Neural cell (in vitro differentiated cells): ENCODE measurements at regions not wholly inside any gene's neighbourhood (a gene's known extent, or its start where the extent isn't known, plus 50 kb on each side); places are given as distances from the start of the nearest gene placed in this dataset.

Experiments used
- EP300 ChIP-seq: fragments of 450-650 bp; conservative IDR thresholded peaks from 2 replicates; pipeline ENCODE4 v1.6.1; 2014; ENCODE audit warnings: antibody characterized with exemption, mild to moderate bottlenecking, moderate library complexity; ENCODE audit not compliant: poor library complexity, severe bottlenecking
- EZH2 ChIP-seq: fragments of 200-600, 300-800 bp; shearing (Covaris generic), sonication (generic); IDR thresholded peaks from 2 replicates; pipeline ENCODE4 v1.6.1; 2014; ENCODE audit warnings: antibody characterized with exemption, low read length, borderline replicate concordance, mild to moderate bottlenecking; ENCODE audit not compliant: insufficient read depth, poor library complexity, severe bottlenecking
- POLR2AphosphoS5 ChIP-seq: IDR thresholded peaks from 2 replicates; pipeline ENCODE4 v1.6.1; 2012
- SMC3 ChIP-seq: fragments of 450-650 bp; conservative IDR thresholded peaks from 2 replicates; pipeline ENCODE4 v1.6.1; 2014; ENCODE audit warnings: antibody characterized with exemption, mild to moderate bottlenecking, moderate library complexity; ENCODE audit not compliant: poor library complexity
- TAF1 ChIP-seq: IDR thresholded peaks from 2 replicates; pipeline ENCODE4 v1.6.1; 2012; ENCODE audit warnings: low read depth
- TF ChIP-seq, protein P1 (sequence below): fragments of 450-650 bp; IDR thresholded peaks from 2 replicates; pipeline ENCODE4 v1.5.1; 2014; ENCODE audit warnings: antibody characterized with exemption, mild to moderate bottlenecking, moderate library complexity; ENCODE audit not compliant: poor library complexity, severe bottlenecking

DNA sequence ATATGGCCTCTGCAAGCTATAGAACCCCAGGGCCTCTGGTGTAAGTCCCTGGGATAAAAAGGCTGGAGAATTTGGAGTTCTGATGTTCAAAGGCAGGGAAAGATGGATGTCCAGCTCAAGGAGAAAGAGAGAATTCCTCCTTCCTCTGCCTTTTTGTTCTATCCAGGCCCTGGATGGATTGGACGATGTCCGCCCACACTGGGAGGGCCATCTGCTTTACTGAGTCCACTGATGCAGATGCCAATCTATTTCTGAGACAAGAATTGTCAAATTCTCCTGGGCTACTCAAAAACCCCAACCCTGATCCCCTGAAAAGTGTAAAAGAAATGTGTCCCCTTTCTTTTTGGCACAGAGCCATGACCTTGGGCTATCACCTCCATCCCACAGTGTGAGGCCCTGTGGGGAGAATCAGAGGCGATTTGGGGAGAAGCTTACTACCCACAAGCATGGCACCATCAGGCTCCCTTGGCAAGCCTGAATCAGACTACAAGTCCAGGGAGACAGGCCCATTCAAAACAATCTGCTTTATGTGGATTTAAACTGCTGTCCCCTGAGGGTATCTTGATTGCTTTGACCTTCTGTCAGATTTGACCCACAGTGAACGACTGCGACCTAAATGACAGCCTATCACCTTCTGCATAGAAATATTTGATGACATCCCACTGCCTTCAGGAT lies 334.0 kb downstream of the NUAK1 start:
- no peak for TF ChIP-seq POLR2AphosphoS5
- TF ChIP-seq, protein P1, sequence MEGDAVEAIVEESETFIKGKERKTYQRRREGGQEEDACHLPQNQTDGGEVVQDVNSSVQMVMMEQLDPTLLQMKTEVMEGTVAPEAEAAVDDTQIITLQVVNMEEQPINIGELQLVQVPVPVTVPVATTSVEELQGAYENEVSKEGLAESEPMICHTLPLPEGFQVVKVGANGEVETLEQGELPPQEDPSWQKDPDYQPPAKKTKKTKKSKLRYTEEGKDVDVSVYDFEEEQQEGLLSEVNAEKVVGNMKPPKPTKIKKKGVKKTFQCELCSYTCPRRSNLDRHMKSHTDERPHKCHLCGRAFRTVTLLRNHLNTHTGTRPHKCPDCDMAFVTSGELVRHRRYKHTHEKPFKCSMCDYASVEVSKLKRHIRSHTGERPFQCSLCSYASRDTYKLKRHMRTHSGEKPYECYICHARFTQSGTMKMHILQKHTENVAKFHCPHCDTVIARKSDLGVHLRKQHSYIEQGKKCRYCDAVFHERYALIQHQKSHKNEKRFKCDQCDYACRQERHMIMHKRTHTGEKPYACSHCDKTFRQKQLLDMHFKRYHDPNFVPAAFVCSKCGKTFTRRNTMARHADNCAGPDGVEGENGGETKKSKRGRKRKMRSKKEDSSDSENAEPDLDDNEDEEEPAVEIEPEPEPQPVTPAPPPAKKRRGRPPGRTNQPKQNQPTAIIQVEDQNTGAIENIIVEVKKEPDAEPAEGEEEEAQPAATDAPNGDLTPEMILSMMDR = no peak
- no peak for TF ChIP-seq TAF1
- no peak for TF ChIP-seq SMC3
- TF ChIP-seq EP300 = no peak
- TF ChIP-seq EZH2 = no peak
